SH-SY5Y (cell line): ENCODE measurements at regions not wholly inside any gene's neighbourhood (a gene's known extent, or its start where the extent isn't known, plus 50 kb on each side); places are given as distances from the start of the nearest gene placed in this dataset.

ENCODE experiments used
- GATA2 ChIP-seq: IDR thresholded peaks from 2 replicates; pipeline ENCODE4 v1.6.1; 2011; ENCODE audit warnings: mild to moderate bottlenecking, low read depth, low read length
- GATA3 ChIP-seq: IDR thresholded peaks from 2 replicates; pipeline ENCODE4 v1.6.1; 2011; ENCODE audit warnings: low read depth, mild to moderate bottlenecking, low read length, moderate library complexity

DNA sequence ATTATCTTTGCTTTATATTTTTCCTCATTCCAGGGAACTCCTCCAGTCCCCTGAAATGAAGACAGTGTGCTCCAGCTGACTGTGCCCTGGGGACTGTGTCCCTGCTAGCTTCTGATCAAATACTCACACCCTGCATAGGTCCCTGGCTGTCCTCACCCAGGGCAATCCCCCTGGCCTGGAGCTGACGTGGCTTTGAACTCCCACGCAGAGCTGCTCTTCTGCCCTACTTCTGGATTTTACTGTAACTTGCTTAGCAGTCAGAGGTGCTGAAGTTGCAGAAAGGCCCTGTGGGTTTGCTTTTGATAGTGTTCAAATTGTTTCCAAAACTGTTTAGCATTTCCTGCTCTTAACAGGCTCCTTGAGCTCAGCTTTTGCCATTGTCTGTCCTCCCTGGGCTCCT lies 186.5 kb downstream of the FASLG start:
- TF ChIP-seq GATA3 (no peak), GATA2 (no peak)
